WTC11 (cell line): ENCODE measurements at regions not wholly inside any gene's neighbourhood (a gene's known extent, or its start where the extent isn't known, plus 50 kb on each side); places are given as distances from the start of the nearest gene placed in this dataset.

Experiments used
- ATAC-seq: fragments of 200-7000 bp; cut with Tn5 transposase; 2 replicates; pipeline ENCODE4 v1.10.0; 2021; ENCODE audit warnings: mild to moderate bottlenecking, moderate library complexity
- CTCF ChIA-PET: fragments of 300-600 bp; sonication (Branson Sonifier 250); formaldehyde crosslinking; loops from one replicate; lab custom pipeline; 2021; ENCODE audit warnings: antibody characterized with exemption; lab: Charles Lee
- POLR2A ChIA-PET: fragments of 350-600 bp; sonication (Branson Sonifier 250); formaldehyde crosslinking; loops from one replicate; lab custom pipeline; 2021; ENCODE audit warnings: antibody characterized with exemption; lab: Charles Lee
- DNase-seq: peaks from one replicate; pipeline ENCODE4 v3.0.0; 2021; ENCODE audit warnings: low spot score
- H3K27ac Mint-ChIP-seq: 2 replicates; pipeline ENCODE4 v1.8.0; 2021; ENCODE audit warnings: mixed read lengths
- H3K27me3 Mint-ChIP-seq: 2 replicates; pipeline ENCODE4 v1.8.0; 2021; ENCODE audit warnings: low read depth, mild to moderate bottlenecking, moderate library complexity, mixed read lengths
- H3K36me3 Mint-ChIP-seq: 2 replicates; pipeline ENCODE4 v1.8.0; 2021; ENCODE audit warnings: mixed read lengths
- H3K4me1 Mint-ChIP-seq: 2 replicates; pipeline ENCODE4 v1.8.0; 2022; ENCODE audit warnings: mixed read lengths
- H3K4me3 Mint-ChIP-seq: 2 replicates; pipeline ENCODE4 v1.8.0; 2021; ENCODE audit warnings: mild to moderate bottlenecking, moderate library complexity, mixed read lengths
- H3K9me3 Mint-ChIP-seq: 2 replicates; pipeline ENCODE4 v1.8.0; 2021; ENCODE audit warnings: mixed read lengths
- CREB1 ChIP-seq: sonication (generic); formaldehyde crosslinking; IDR thresholded peaks from 2 replicates; pipeline ENCODE4 v1.8.0; 2023; ENCODE audit warnings: mild to moderate bottlenecking, missing genetic modification reagents
- FOXJ3 ChIP-seq: sonication (generic); formaldehyde crosslinking; IDR thresholded peaks from 2 replicates; pipeline ENCODE4 v1.9.0; 2021; ENCODE audit warnings: missing genetic modification reagents, mild to moderate bottlenecking, borderline replicate concordance
- FOXK1 ChIP-seq: sonication (generic); formaldehyde crosslinking; IDR thresholded peaks from 2 replicates; pipeline ENCODE4 v1.8.0; 2022; ENCODE audit warnings: mild to moderate bottlenecking, moderate library complexity, missing genetic modification reagents
- GABPB1 ChIP-seq: sonication (generic); formaldehyde crosslinking; IDR thresholded peaks from 2 replicates; pipeline ENCODE4 v1.8.1; 2023; ENCODE audit warnings: mild to moderate bottlenecking, missing genetic modification reagents
- HMGA2 ChIP-seq: fragments of 250-450 bp; sonication (Bioruptor Pico); IDR thresholded peaks from 2 replicates; pipeline ENCODE4 v1.4.0; 2021; ENCODE audit warnings: mild to moderate bottlenecking, moderate library complexity
- JAZF1 ChIP-seq: fragments of 250-450 bp; sonication (Bioruptor Pico); IDR thresholded peaks from 2 replicates; pipeline ENCODE4 v1.9.0; 2021; ENCODE audit warnings: moderate library complexity, mild to moderate bottlenecking, inconsistent platforms
- MXD4 ChIP-seq: fragments of 250-450 bp; sonication (Bioruptor Pico); IDR thresholded peaks from 2 replicates; pipeline ENCODE4 v1.8.0; 2021; ENCODE audit warnings: mild to moderate bottlenecking, moderate library complexity, borderline replicate concordance
- MYBL2 ChIP-seq: sonication (generic); formaldehyde crosslinking; IDR thresholded peaks from 2 replicates; pipeline ENCODE4 v1.8.1; 2023; ENCODE audit warnings: mild to moderate bottlenecking, moderate library complexity, missing genetic modification reagents
- NFATC4 ChIP-seq: fragments of 250-450 bp; sonication (Bioruptor Pico); IDR thresholded peaks from 2 replicates; pipeline ENCODE4 v1.9.0; 2021; ENCODE audit warnings: mild to moderate bottlenecking
- NFE2L1 ChIP-seq: sonication (generic); formaldehyde crosslinking; IDR thresholded peaks from 2 replicates; pipeline ENCODE4 v1.8.1; 2023; ENCODE audit warnings: missing genetic modification reagents
- NR2C2 ChIP-seq: sonication (generic); formaldehyde crosslinking; IDR thresholded peaks from 2 replicates; pipeline ENCODE4 v1.8.0; 2022; ENCODE audit warnings: mild to moderate bottlenecking, missing genetic modification reagents
- PRRX2 ChIP-seq: fragments of 250-450 bp; sonication (Bioruptor Pico); IDR thresholded peaks from 2 replicates; pipeline ENCODE4 v1.8.0; 2021; ENCODE audit warnings: mild to moderate bottlenecking
- RORB ChIP-seq: fragments of 250-450 bp; sonication (Bioruptor Pico); IDR thresholded peaks from 2 replicates; pipeline ENCODE4 v1.9.0; 2021; ENCODE audit warnings: mild to moderate bottlenecking
- SP1 ChIP-seq: sonication (generic); formaldehyde crosslinking; conservative IDR thresholded peaks from 2 replicates; pipeline ENCODE4 v1.8.1; 2022; ENCODE audit warnings: missing genetic modification reagents
- TEAD4 ChIP-seq: sonication (generic); formaldehyde crosslinking; IDR thresholded peaks from 2 replicates; pipeline ENCODE4 v1.8.0; 2022; ENCODE audit warnings: mild to moderate bottlenecking, missing genetic modification reagents
- ZNF219 ChIP-seq: sonication (generic); formaldehyde crosslinking; IDR thresholded peaks from 2 replicates; pipeline ENCODE4 v1.8.0; 2023; ENCODE audit warnings: missing genetic modification reagents, mild to moderate bottlenecking, borderline replicate concordance
- ZNF232 ChIP-seq: sonication (generic); formaldehyde crosslinking; IDR thresholded peaks from 2 replicates; pipeline ENCODE4 v1.8.0; 2022; ENCODE audit warnings: mild to moderate bottlenecking, missing genetic modification reagents
- ZNF317 ChIP-seq: sonication (generic); formaldehyde crosslinking; IDR thresholded peaks from 2 replicates; pipeline ENCODE4 v1.8.1; 2023; ENCODE audit warnings: low read depth, mild to moderate bottlenecking, moderate library complexity, missing genetic modification reagents, borderline replicate concordance
- ZNF396 ChIP-seq: fragments of 250-450 bp; sonication (Bioruptor Pico); IDR thresholded peaks from 2 replicates; pipeline ENCODE4 v1.8.0; 2021; ENCODE audit warnings: mild to moderate bottlenecking, moderate library complexity, borderline replicate concordance
- ZNF416 ChIP-seq: fragments of 250-450 bp; sonication (Bioruptor Pico); IDR thresholded peaks from 2 replicates; pipeline ENCODE4 v1.9.0; 2021; ENCODE audit warnings: mild to moderate bottlenecking, inconsistent platforms
- TF ChIP-seq, protein P1 (sequence below): fragments of 250-450 bp; sonication (Bioruptor Pico); IDR thresholded peaks from 2 replicates; pipeline ENCODE4 v1.9.0; 2021; ENCODE audit warnings: mild to moderate bottlenecking, borderline replicate concordance
- TF ChIP-seq, protein P2 (sequence below): sonication (generic); formaldehyde crosslinking; IDR thresholded peaks from 2 replicates; pipeline ENCODE4 v1.8.1; 2023; ENCODE audit warnings: mild to moderate bottlenecking, missing genetic modification reagents, moderate library complexity
- TF ChIP-seq, protein P3 (sequence below): fragments of 250-450 bp; sonication (Bioruptor Pico); IDR thresholded peaks from 2 replicates; pipeline ENCODE4 v1.8.0; 2021; ENCODE audit warnings: mild to moderate bottlenecking
- TF ChIP-seq, protein P4 (sequence below): sonication (generic); formaldehyde crosslinking; IDR thresholded peaks from 2 replicates; pipeline ENCODE4 v1.8.0; 2023; ENCODE audit warnings: mild to moderate bottlenecking, missing genetic modification reagents

DNA sequence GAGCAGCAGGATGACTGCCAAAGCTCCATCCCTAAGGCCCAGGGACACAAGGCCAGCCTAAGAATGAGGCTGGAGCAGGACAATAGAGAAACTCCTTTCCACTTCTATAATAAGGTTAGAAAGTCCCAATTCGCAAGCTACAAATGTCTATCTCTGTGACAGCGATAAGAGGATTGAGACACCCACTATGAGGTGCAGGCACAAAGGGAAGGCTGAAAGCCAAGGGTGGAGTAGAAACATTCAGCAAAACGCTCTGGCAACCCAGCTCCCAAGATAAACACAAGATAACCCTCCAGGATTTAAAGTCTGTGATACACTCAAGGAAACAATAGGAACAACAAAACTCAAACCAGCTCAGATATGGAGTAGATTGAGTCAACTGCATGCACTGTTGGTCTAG, 418.0 kb upstream of the UBE2E3 start (continued):
- TF ChIP-seq, protein P1, sequence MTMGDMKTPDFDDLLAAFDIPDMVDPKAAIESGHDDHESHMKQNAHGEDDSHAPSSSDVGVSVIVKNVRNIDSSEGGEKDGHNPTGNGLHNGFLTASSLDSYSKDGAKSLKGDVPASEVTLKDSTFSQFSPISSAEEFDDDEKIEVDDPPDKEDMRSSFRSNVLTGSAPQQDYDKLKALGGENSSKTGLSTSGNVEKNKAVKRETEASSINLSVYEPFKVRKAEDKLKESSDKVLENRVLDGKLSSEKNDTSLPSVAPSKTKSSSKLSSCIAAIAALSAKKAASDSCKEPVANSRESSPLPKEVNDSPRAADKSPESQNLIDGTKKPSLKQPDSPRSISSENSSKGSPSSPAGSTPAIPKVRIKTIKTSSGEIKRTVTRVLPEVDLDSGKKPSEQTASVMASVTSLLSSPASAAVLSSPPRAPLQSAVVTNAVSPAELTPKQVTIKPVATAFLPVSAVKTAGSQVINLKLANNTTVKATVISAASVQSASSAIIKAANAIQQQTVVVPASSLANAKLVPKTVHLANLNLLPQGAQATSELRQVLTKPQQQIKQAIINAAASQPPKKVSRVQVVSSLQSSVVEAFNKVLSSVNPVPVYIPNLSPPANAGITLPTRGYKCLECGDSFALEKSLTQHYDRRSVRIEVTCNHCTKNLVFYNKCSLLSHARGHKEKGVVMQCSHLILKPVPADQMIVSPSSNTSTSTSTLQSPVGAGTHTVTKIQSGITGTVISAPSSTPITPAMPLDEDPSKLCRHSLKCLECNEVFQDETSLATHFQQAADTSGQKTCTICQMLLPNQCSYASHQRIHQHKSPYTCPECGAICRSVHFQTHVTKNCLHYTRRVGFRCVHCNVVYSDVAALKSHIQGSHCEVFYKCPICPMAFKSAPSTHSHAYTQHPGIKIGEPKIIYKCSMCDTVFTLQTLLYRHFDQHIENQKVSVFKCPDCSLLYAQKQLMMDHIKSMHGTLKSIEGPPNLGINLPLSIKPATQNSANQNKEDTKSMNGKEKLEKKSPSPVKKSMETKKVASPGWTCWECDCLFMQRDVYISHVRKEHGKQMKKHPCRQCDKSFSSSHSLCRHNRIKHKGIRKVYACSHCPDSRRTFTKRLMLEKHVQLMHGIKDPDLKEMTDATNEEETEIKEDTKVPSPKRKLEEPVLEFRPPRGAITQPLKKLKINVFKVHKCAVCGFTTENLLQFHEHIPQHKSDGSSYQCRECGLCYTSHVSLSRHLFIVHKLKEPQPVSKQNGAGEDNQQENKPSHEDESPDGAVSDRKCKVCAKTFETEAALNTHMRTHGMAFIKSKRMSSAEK (CRISPR knock-in tag): no peak
- TF ChIP-seq, all 79 proteins: peak for 0

DNA sequence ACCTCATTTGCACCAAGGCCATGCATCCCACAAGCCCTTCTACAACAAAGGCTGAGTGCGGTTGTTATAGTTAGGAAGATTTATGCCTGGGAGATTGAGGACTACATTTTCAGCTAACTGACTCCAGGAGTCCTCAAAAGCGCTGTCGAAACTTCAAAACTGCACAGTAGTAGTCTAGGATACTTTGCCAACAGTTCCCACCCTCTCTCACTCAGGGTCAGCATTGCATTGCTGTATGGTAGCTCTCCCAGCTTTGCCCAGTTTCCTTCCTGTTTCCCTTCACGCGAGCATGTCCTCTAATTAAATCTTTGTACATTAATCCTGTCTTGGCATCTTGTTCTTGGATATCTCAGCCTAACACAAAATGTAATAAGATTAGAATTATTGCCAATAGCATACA, 420.6 kb upstream of the UBE2E3 start:
- no peak overlapping the region for H3K4me3 Mint-ChIP-seq
- H3K4me1 Mint-ChIP-seq: no peaks in the 10 kb centered on the region

DNA sequence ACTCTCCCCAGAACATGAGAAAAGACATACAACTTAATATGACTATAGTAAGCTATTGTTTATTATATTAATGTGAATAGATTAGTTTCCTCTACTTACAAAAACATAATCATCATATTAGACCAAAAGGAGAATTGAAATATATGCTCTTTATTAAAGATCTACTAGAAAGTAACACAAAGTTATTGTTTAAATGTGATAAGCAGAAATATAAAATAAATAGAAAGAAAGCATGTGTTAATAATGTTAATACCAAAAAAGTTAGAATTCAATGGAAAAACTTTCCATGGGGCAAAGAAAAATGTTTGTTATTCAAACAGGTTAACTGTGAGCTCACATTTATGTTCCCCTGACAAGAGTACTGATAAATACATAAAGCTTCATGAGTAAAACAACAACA, 421.4 kb upstream of the UBE2E3 start:
- CTCF ChIA-PET: no interaction called here
- DNase-seq (no peak), ATAC-seq (no peak)
- TF ChIP-seq ZNF219 (CRISPR knock-in tag) (no peak), ZNF232 (CRISPR knock-in tag) (no peak), FOXK1 (CRISPR knock-in tag) (no peak), MYBL2 (CRISPR knock-in tag) (no peak), NFATC4 (no peak), PRRX2 (CRISPR knock-in tag) (no peak), ZNF317 (no peak)
- TF ChIP-seq, protein P1 (CRISPR knock-in tag): no peak
- no peaks in the 10 kb centered on the region for H3K27me3 Mint-ChIP-seq
- H3K27ac Mint-ChIP-seq: no peak overlapping the region
- peaks cover 7% of the 10 kb centered on the region for H3K9me3 Mint-ChIP-seq
- no peaks in the 10 kb centered on the region for H3K4me1 Mint-ChIP-seq
- POLR2A ChIA-PET: no interaction called here
- no peak overlapping the region for H3K4me3 Mint-ChIP-seq
- no peaks in the 10 kb centered on the region for H3K36me3 Mint-ChIP-seq

More for the DNA sequence above, 420.6 kb upstream of the UBE2E3 start:
- CTCF ChIA-PET: no interaction called here
- no peaks in the 10 kb centered on the region for H3K27me3 Mint-ChIP-seq
- DNase-seq: no peak
- no peak overlapping the region for H3K27ac Mint-ChIP-seq
- no peak for TF ChIP-seq NR2C2 (CRISPR knock-in tag)
- TF ChIP-seq, protein P2, sequence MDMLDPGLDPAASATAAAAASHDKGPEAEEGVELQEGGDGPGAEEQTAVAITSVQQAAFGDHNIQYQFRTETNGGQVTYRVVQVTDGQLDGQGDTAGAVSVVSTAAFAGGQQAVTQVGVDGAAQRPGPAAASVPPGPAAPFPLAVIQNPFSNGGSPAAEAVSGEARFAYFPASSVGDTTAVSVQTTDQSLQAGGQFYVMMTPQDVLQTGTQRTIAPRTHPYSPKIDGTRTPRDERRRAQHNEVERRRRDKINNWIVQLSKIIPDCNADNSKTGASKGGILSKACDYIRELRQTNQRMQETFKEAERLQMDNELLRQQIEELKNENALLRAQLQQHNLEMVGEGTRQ (CRISPR knock-in tag): no peak
- TF ChIP-seq, protein P3, sequence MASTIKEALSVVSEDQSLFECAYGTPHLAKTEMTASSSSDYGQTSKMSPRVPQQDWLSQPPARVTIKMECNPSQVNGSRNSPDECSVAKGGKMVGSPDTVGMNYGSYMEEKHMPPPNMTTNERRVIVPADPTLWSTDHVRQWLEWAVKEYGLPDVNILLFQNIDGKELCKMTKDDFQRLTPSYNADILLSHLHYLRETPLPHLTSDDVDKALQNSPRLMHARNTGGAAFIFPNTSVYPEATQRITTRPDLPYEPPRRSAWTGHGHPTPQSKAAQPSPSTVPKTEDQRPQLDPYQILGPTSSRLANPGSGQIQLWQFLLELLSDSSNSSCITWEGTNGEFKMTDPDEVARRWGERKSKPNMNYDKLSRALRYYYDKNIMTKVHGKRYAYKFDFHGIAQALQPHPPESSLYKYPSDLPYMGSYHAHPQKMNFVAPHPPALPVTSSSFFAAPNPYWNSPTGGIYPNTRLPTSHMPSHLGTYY (CRISPR knock-in tag): no peak
- no peak for TF ChIP-seq HMGA2 (CRISPR knock-in tag)
- no peak for TF ChIP-seq RORB (CRISPR knock-in tag)
- TF ChIP-seq FOXJ3 (CRISPR knock-in tag): no peak
- no peak for TF ChIP-seq ZNF416
- TF ChIP-seq TEAD4 (CRISPR knock-in tag): no peak
- no peak for TF ChIP-seq MXD4
- TF ChIP-seq CREB1 (CRISPR knock-in tag): no peak
- no peak for TF ChIP-seq SP1
- TF ChIP-seq GABPB1 (CRISPR knock-in tag): no peak
- no peak for TF ChIP-seq JAZF1
- no peak for TF ChIP-seq ZNF396 (CRISPR knock-in tag)
- TF ChIP-seq, protein P4, sequence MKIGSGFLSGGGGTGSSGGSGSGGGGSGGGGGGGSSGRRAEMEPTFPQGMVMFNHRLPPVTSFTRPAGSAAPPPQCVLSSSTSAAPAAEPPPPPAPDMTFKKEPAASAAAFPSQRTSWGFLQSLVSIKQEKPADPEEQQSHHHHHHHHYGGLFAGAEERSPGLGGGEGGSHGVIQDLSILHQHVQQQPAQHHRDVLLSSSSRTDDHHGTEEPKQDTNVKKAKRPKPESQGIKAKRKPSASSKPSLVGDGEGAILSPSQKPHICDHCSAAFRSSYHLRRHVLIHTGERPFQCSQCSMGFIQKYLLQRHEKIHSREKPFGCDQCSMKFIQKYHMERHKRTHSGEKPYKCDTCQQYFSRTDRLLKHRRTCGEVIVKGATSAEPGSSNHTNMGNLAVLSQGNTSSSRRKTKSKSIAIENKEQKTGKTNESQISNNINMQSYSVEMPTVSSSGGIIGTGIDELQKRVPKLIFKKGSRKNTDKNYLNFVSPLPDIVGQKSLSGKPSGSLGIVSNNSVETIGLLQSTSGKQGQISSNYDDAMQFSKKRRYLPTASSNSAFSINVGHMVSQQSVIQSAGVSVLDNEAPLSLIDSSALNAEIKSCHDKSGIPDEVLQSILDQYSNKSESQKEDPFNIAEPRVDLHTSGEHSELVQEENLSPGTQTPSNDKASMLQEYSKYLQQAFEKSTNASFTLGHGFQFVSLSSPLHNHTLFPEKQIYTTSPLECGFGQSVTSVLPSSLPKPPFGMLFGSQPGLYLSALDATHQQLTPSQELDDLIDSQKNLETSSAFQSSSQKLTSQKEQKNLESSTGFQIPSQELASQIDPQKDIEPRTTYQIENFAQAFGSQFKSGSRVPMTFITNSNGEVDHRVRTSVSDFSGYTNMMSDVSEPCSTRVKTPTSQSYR: no peak
- no peak for TF ChIP-seq NFE2L1 (CRISPR knock-in tag)
- no peaks in the 10 kb centered on the region for H3K36me3 Mint-ChIP-seq
- POLR2A ChIA-PET: no interaction called here
- H3K9me3 Mint-ChIP-seq: peaks cover 7% of the 10 kb centered on the region
- no peak for ATAC-seq
